KMS-11 (cell line): ENCODE measurements at regions not wholly inside any gene's neighbourhood (a gene's known extent, or its start where the extent isn't known, plus 50 kb on each side); places are given as distances from the start of the nearest gene placed in this dataset.

Source experiments
- H2AFZ ChIP-seq: fragments of 200-600 bp; sonication (generic); 2 replicates; pipeline ENCODE4 v1.6.1; 2016; ENCODE audit warnings: antibody characterized with exemption, mixed run types, low read depth
- H3K27ac ChIP-seq: fragments of 200-600 bp; sonication (generic); 2 replicates; pipeline ENCODE4 v1.6.1; 2016; ENCODE audit warnings: mild to moderate bottlenecking, mixed run types
- H3K27me3 ChIP-seq: fragments of 200-600 bp; sonication (generic); 2 replicates; pipeline ENCODE4 v1.6.1; 2017; ENCODE audit warnings: mild to moderate bottlenecking, low read depth, mixed run types, moderate library complexity; ENCODE audit not compliant: insufficient read depth
- H3K36me3 ChIP-seq: fragments of 200-600 bp; sonication (generic); 2 replicates; pipeline ENCODE4 v1.6.1; 2017; ENCODE audit warnings: mild to moderate bottlenecking, mixed run types; ENCODE audit not compliant: insufficient read depth
- H3K4me1 ChIP-seq: fragments of 200-600 bp; sonication (generic); 2 replicates; pipeline ENCODE4 v1.6.1; 2016; ENCODE audit warnings: mild to moderate bottlenecking, low read depth, mixed run types; ENCODE audit not compliant: poor library complexity, severe bottlenecking
- H3K4me2 ChIP-seq: fragments of 200-600 bp; sonication (generic); 2 replicates; pipeline ENCODE4 v1.7.0; 2016; ENCODE audit warnings: mild to moderate bottlenecking, mixed run types
- H3K4me3 ChIP-seq: fragments of 200-600 bp; sonication (generic); IDR thresholded peaks from 2 replicates; pipeline ENCODE4 v1.6.1; 2017; ENCODE audit warnings: low read depth, low read length, mixed read lengths; ENCODE audit not compliant: insufficient read depth
- H3K79me2 ChIP-seq: fragments of 200-600 bp; sonication (generic); 2 replicates; pipeline ENCODE4 v1.6.1; 2016; ENCODE audit warnings: low read depth, mixed run types; ENCODE audit not compliant: insufficient read depth
- H3K9ac ChIP-seq: fragments of 200-600 bp; sonication (generic); 2 replicates; pipeline ENCODE4 v1.6.1; 2016; ENCODE audit warnings: mild to moderate bottlenecking, mixed run types
- H4K20me1 ChIP-seq: fragments of 200-600 bp; sonication (generic); 2 replicates; pipeline ENCODE4 v1.6.1; 2016; ENCODE audit warnings: mild to moderate bottlenecking, mixed run types; ENCODE audit not compliant: insufficient read depth
- TF ChIP-seq, protein P1 (sequence below): fragments of 200-600 bp; sonication (generic); conservative IDR thresholded peaks from 2 replicates; pipeline ENCODE4 v1.6.1; 2017; ENCODE audit warnings: low read depth, mild to moderate bottlenecking, antibody characterized with exemption, low read length, moderate library complexity, mixed read lengths

- Histone ChIP-seq H3K4me1 (no peaks in the 10 kb centered on the region), H3K79me2 (no peaks in the 10 kb centered on the region), H3K36me3 (no peaks in the 10 kb centered on the region), H4K20me1 (no peaks in the 10 kb centered on the region), H3K27me3 (no peaks in the 10 kb centered on the region), H3K9ac (no peak overlapping the region), H3K4me2 (no peak overlapping the region), H2AFZ (no peak overlapping the region), H3K27ac (no peak overlapping the region), H3K4me3 (no peak overlapping the region)
- TF ChIP-seq, protein P1, sequence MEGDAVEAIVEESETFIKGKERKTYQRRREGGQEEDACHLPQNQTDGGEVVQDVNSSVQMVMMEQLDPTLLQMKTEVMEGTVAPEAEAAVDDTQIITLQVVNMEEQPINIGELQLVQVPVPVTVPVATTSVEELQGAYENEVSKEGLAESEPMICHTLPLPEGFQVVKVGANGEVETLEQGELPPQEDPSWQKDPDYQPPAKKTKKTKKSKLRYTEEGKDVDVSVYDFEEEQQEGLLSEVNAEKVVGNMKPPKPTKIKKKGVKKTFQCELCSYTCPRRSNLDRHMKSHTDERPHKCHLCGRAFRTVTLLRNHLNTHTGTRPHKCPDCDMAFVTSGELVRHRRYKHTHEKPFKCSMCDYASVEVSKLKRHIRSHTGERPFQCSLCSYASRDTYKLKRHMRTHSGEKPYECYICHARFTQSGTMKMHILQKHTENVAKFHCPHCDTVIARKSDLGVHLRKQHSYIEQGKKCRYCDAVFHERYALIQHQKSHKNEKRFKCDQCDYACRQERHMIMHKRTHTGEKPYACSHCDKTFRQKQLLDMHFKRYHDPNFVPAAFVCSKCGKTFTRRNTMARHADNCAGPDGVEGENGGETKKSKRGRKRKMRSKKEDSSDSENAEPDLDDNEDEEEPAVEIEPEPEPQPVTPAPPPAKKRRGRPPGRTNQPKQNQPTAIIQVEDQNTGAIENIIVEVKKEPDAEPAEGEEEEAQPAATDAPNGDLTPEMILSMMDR: no peak
Measured at GRCh38 chrX:139091066-139091465, 379.5 kb upstream of the FGF13 start.

DNA sequence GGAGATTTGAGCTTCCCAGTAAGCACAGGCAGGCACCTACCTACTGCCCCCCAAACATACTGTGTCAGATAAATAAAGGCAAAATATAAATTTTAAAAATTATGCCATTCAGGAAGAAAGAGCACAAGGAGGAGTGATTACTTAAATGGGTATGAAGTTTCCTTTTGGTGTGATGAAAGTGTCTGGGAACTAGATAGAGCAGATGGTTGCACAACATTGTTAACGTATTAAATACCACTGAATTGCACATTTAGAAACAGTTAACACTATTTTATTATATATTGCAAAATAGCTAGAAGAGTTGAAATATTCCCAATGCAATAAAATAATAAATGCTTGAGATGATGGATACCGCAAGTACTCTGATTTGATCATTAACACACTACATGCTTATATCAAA is 374.7 kb upstream of the FGF13 start:
- Histone ChIP-seq H3K36me3 (no peaks in the 10 kb centered on the region), H3K27me3 (no peaks in the 10 kb centered on the region), H3K27ac (no peak overlapping the region), H3K79me2 (no peaks in the 10 kb centered on the region), H4K20me1 (no peaks in the 10 kb centered on the region), H3K4me1 (no peaks in the 10 kb centered on the region), H3K4me2 (no peak overlapping the region), H3K4me3 (no peak overlapping the region), H2AFZ (no peak overlapping the region), H3K9ac (no peak overlapping the region)
- TF ChIP-seq, protein P1: no peak

GRCh38 chrX:139085404-139085803 is 373.9 kb upstream of the FGF13 start:
- H3K36me3 ChIP-seq: no peaks in the 10 kb centered on the region
- H3K27ac ChIP-seq: no peak overlapping the region
- H3K27me3 ChIP-seq: no peaks in the 10 kb centered on the region
- no peaks in the 10 kb centered on the region for H3K4me1 ChIP-seq
- H2AFZ ChIP-seq: no peak overlapping the region
- TF ChIP-seq, protein P1: no peak
- no peak overlapping the region for H3K4me3 ChIP-seq
- H4K20me1 ChIP-seq: no peaks in the 10 kb centered on the region
- no peak overlapping the region for H3K9ac ChIP-seq
- no peak overlapping the region for H3K4me2 ChIP-seq
- H3K79me2 ChIP-seq: no peaks in the 10 kb centered on the region

- no peaks in the 10 kb centered on the region for H3K4me1 ChIP-seq
- no peaks in the 10 kb centered on the region for H3K79me2 ChIP-seq
- no peaks in the 10 kb centered on the region for H3K27me3 ChIP-seq
- H2AFZ ChIP-seq: no peak overlapping the region
- TF ChIP-seq, protein P1: no peak
- no peaks in the 10 kb centered on the region for H4K20me1 ChIP-seq
- H3K36me3 ChIP-seq: no peaks in the 10 kb centered on the region
- no peak overlapping the region for H3K4me2 ChIP-seq
- no peak overlapping the region for H3K9ac ChIP-seq
- no peak overlapping the region for H3K4me3 ChIP-seq
- H3K27ac ChIP-seq: no peak overlapping the region
Measured at GRCh38 chrX:139083191-139083590, 371.7 kb upstream of the FGF13 start.
